ENCODE measurements at regions not wholly inside any gene's neighbourhood (a gene's known extent, or its start where the extent isn't known, plus 50 kb on each side); places are given as distances from the start of the nearest gene placed in this dataset.

- no peak overlapping the region for H3K4me3 Mint-ChIP-seq
- no peaks in the 10 kb centered on the region for H3K4me1 Mint-ChIP-seq
- DNase-seq (ENCODE audit: low spot score in 2 of 2) (no peak), ATAC-seq (ENCODE audit: low read depth) (no peak)
- no peaks in the 10 kb centered on the region for H3K9me3 Mint-ChIP-seq
- H3K27ac Mint-ChIP-seq: no peak overlapping the region
- no peaks in the 10 kb centered on the region for H3K36me3 Mint-ChIP-seq
- H3K27me3 Mint-ChIP-seq: no peaks in the 10 kb centered on the region
Observed at GRCh38 chr9:103068753-103069152, 73.6 kb downstream of the CYLC2 start.

DNA sequence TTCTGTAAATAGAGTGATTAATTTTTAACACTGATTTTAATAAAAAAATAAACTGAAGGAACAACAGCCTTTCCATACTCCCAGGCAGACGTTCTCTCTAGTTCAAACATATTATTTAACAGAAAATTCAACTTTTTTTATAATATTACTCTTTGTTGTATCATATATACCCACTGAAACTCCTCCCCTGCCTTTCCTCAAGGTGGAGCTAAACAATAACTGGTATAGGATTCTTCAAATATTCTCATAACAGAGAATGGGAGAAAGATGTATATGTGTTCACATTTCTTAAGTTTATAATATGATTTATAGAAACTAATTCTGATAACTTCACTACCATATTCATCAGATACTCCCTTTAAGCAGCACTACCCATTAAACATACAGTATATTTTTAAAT, 83.4 kb downstream of the CYLC2 start:
- H3K4me3 Mint-ChIP-seq: no peak overlapping the region
- H3K27ac Mint-ChIP-seq: no peak overlapping the region
- DNase-seq (ENCODE audit: low spot score in 2 of 2) (no peak), ATAC-seq (ENCODE audit: low read depth) (no peak)
- H3K9me3 Mint-ChIP-seq: peaks cover 4% of the 10 kb centered on the region
- H3K4me1 Mint-ChIP-seq: no peaks in the 10 kb centered on the region
- H3K27me3 Mint-ChIP-seq: no peaks in the 10 kb centered on the region
- H3K36me3 Mint-ChIP-seq: no peaks in the 10 kb centered on the region

GRCh38 chr9:103082494-103082893, 87.4 kb downstream of the CYLC2 start:
- H3K27ac Mint-ChIP-seq: no peak overlapping the region
- H3K4me3 Mint-ChIP-seq: no peak overlapping the region
- ATAC-seq (ENCODE audit: low read depth) (no peak), DNase-seq (ENCODE audit: low spot score in 2 of 2) (no peak)
- H3K27me3 Mint-ChIP-seq: no peaks in the 10 kb centered on the region
- no peaks in the 10 kb centered on the region for H3K36me3 Mint-ChIP-seq
- no peaks in the 10 kb centered on the region for H3K9me3 Mint-ChIP-seq
- H3K4me1 Mint-ChIP-seq: no peaks in the 10 kb centered on the region

DNA sequence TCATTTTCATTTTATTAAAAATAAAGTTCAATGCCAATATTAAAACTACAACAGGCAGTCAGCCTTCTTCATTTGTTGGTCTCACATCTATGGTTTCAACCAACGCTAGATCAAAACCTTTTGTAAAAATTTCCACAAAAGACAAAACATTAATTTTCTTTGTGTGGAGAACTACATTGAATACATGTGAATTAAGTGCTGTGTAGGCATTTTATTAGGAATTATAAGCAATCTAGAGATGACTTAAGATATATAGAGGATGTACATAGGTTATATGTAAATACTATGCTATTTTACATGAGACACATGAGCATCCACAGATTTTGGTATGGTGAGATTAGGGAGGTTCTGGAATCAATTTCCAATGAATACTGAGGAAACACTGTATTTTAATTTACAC, 94.2 kb downstream of the CYLC2 start:
- H3K27ac Mint-ChIP-seq: no peak overlapping the region

GRCh38 chr9:103104101-103104500, 109.0 kb downstream of the CYLC2 start:
- H3K27ac Mint-ChIP-seq: no peak overlapping the region
- H3K9me3 Mint-ChIP-seq: peaks cover 3% of the 10 kb centered on the region
- H3K4me1 Mint-ChIP-seq: no peaks in the 10 kb centered on the region
- no peak for ATAC-seq (ENCODE audit: low read depth)
- no peaks in the 10 kb centered on the region for H3K27me3 Mint-ChIP-seq
- DNase-seq (ENCODE audit: low spot score in 2 of 2): no peak
- H3K36me3 Mint-ChIP-seq: no peaks in the 10 kb centered on the region
- H3K4me3 Mint-ChIP-seq: no peak overlapping the region

More for the DNA sequence above, 94.2 kb downstream of the CYLC2 start:
- Mint-ChIP-seq H3K4me1 (no peaks in the 10 kb centered on the region), H3K4me3 (no peak overlapping the region), H3K36me3 (no peaks in the 10 kb centered on the region), H3K27me3 (no peaks in the 10 kb centered on the region), H3K9me3 (no peaks in the 10 kb centered on the region)
- DNase-seq (ENCODE audit: low spot score in 2 of 2) (no peak), ATAC-seq (ENCODE audit: low read depth) (no peak)

- Mint-ChIP-seq H3K9me3 (peaks cover 1% of the 10 kb centered on the region), H3K4me3 (no peak overlapping the region), H3K4me1 (no peaks in the 10 kb centered on the region), H3K27me3 (no peaks in the 10 kb centered on the region), H3K27ac (no peak overlapping the region), H3K36me3 (no peaks in the 10 kb centered on the region)
- ATAC-seq (ENCODE audit: low read depth): no peak
- DNase-seq (ENCODE audit: low spot score in 2 of 2): no peak
Observed at GRCh38 chr9:103116246-103116645, 121.1 kb downstream of the CYLC2 start.

GRCh38 chr9:103126494-103126893, 131.4 kb downstream of the CYLC2 start:
- Mint-ChIP-seq H3K27me3 (no peaks in the 10 kb centered on the region), H3K4me1 (no peaks in the 10 kb centered on the region), H3K9me3 (peaks cover 6% of the 10 kb centered on the region), H3K4me3 (no peak overlapping the region), H3K36me3 (no peaks in the 10 kb centered on the region), H3K27ac (no peak overlapping the region)
- DNase-seq (ENCODE audit: low spot score in 2 of 2) (no peak), ATAC-seq (ENCODE audit: low read depth) (no peak)

- Mint-ChIP-seq H3K36me3 (no peaks in the 10 kb centered on the region), H3K4me3 (no peak overlapping the region), H3K27me3 (no peaks in the 10 kb centered on the region), H3K9me3 (peaks cover 1% of the 10 kb centered on the region), H3K27ac (no peak overlapping the region), H3K4me1 (no peaks in the 10 kb centered on the region)
- DNase-seq (ENCODE audit: low spot score in 2 of 2) (no peak), ATAC-seq (ENCODE audit: low read depth) (no peak)
Observed at GRCh38 chr9:103139891-103140290, 144.8 kb downstream of the CYLC2 start.

GRCh38 chr9:103152473-103152872, 157.3 kb downstream of the CYLC2 start:
- Mint-ChIP-seq H3K27ac (no peak overlapping the region), H3K4me1 (no peaks in the 10 kb centered on the region), H3K27me3 (no peaks in the 10 kb centered on the region), H3K9me3 (peaks cover 11% of the 10 kb centered on the region), H3K4me3 (no peak overlapping the region), H3K36me3 (no peaks in the 10 kb centered on the region)
- no peak for DNase-seq (ENCODE audit: low spot score in 2 of 2)
- no peak for ATAC-seq (ENCODE audit: low read depth)

DNA sequence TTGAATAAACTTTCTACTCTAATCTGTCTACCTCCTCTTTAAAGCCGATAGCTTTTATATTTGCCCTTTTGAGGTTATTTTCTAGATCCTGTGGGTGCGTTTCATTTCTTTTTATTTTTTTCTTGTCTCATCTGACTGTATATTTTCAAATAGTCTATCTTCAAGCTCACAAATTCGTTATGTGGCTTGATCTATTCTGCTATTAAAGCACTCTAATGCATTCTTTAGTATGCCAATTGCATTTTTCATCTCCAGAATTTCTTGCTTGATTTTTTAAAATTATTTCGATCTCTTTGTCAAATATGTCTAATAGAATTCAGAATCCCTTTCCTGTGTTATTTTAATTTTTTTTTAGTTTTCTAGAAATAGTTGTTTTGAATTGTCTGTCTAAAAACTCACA, 172.4 kb downstream of the CYLC2 start:
- Mint-ChIP-seq H3K27me3 (no peaks in the 10 kb centered on the region), H3K27ac (no peak overlapping the region), H3K4me1 (no peaks in the 10 kb centered on the region), H3K4me3 (no peak overlapping the region), H3K36me3 (no peaks in the 10 kb centered on the region), H3K9me3 (peaks cover 14% of the 10 kb centered on the region)
- ATAC-seq (ENCODE audit: low read depth): no peak
- no peak for DNase-seq (ENCODE audit: low spot score in 2 of 2)

GRCh38 chr9:103168254-103168653, 173.1 kb downstream of the CYLC2 start:
- H3K36me3 Mint-ChIP-seq: no peaks in the 10 kb centered on the region
- H3K4me1 Mint-ChIP-seq: no peaks in the 10 kb centered on the region
- peaks cover 14% of the 10 kb centered on the region for H3K9me3 Mint-ChIP-seq
- H3K4me3 Mint-ChIP-seq: no peak overlapping the region
- no peak for ATAC-seq (ENCODE audit: low read depth)
- DNase-seq (ENCODE audit: low spot score in 2 of 2): no peak
- no peaks in the 10 kb centered on the region for H3K27me3 Mint-ChIP-seq
- H3K27ac Mint-ChIP-seq: no peak overlapping the region

DNA sequence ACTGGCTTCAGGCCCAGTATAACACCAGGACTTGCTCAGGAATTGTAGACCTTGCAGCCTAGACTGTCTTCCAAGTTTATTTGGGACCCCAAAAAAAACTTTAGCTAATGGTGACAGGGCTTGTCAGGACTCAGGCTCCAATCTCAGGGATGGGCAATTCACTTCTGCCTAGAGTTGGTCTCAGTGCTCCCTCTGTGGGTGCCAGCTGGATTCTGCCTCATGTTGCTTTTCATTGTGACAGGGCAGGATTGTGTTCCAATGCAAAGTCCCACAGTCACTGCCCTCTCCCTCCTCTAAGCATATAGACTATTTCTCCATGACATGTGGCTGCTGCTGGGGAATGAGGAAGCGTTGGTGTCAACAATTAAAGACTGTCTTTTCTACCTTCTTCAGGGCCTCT, 174.7 kb downstream of the CYLC2 start:
- H3K27me3 Mint-ChIP-seq: no peaks in the 10 kb centered on the region
- no peaks in the 10 kb centered on the region for H3K4me1 Mint-ChIP-seq
- no peak overlapping the region for H3K27ac Mint-ChIP-seq
- H3K4me3 Mint-ChIP-seq: no peak overlapping the region
- H3K36me3 Mint-ChIP-seq: no peaks in the 10 kb centered on the region
- H3K9me3 Mint-ChIP-seq: peaks cover 10% of the 10 kb centered on the region
- ATAC-seq (ENCODE audit: low read depth) (no peak), DNase-seq (ENCODE audit: low spot score in 2 of 2) (no peak)

DNA sequence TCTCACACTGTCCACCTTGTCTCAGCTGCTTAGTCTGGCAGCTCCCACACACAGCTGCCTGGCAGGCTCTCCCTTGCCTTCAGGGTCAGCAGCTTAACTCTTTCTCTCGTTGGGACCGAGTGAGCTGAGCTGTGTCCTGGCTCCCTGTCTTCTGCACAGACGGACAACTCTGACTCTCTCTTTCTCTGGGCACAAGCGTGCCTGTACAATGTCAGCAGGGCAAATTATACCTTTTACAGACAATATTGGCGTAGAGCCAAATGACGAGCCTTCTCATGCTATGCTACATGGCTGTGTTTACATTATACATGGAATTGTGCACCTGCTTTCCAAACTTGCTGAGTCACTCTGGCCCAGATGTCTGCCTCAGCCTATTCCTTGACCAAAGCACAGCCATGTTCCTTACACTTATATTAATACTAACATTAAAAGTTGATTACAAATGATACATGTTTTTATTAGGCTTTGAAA, 188.6 kb downstream of the CYLC2 start:
- Mint-ChIP-seq H3K27ac (no peak overlapping the region), H3K4me1 (no peaks in the 10 kb centered on the region), H3K4me3 (no peak overlapping the region), H3K9me3 (peaks cover 2% of the 10 kb centered on the region), H3K27me3 (no peaks in the 10 kb centered on the region), H3K36me3 (no peaks in the 10 kb centered on the region)
- no peak for ATAC-seq (ENCODE audit: low read depth)
- no peak for DNase-seq (ENCODE audit: low spot score in 2 of 2)

DNA sequence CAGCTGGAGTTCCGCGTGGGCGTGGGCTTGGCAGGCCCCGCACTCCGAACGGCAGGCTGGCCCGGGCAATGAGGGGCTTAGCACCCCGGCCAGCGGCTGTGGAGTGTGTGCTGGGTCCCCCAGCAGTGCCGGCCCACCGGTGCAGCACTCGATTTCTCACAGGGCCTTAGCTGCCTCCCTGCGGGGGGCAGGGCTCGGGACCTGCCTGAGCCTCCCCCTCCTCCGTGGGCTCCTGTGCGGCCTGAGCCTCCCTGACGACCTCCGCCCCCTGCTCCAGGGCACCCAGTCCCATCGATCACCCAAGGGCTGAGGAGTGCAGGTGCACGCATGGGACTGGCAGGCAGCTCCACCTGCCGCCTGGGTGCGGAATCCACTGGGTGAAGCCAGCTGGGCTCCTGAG, 191.8 kb downstream of the CYLC2 start:
- no peak overlapping the region for H3K27ac Mint-ChIP-seq
- no peaks in the 10 kb centered on the region for H3K27me3 Mint-ChIP-seq
- no peaks in the 10 kb centered on the region for H3K4me1 Mint-ChIP-seq
- peaks cover 2% of the 10 kb centered on the region for H3K9me3 Mint-ChIP-seq
- no peak overlapping the region for H3K4me3 Mint-ChIP-seq
- no peaks in the 10 kb centered on the region for H3K36me3 Mint-ChIP-seq
- ATAC-seq (ENCODE audit: low read depth) (no peak), DNase-seq (ENCODE audit: low spot score in 2 of 2) (no peak)

DNA sequence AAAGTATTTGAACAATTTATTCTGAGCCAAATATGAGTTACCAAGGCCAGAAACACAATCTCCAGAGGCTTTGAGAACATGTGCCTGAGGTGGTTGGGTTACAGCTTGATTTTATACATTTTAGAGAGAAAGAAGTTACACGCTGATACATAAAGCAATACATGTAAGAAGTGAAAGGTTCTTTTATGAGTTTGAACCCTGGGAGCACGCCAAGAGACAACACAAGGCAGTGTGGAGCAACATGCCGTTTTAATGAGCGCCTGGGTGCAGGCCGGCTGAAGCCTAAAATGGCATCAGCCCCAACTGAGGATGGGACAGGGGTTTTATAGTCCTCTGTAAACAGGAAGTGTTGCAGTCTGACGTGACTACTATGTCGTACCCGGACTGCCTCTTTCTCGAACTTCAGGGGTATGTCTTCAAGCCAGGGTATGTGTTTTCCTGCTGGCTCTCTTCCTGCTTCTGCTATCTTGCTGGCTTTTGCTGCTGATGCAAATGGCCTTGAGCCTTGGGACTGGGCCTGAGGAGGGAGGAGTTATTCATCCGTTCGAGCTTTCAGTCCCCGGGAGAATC, 193.7 kb downstream of the CYLC2 start:
- no peak overlapping the region for H3K27ac Mint-ChIP-seq
- ATAC-seq (ENCODE audit: low read depth) (no peak), DNase-seq (ENCODE audit: low spot score in 2 of 2) (no peak)
- no peaks in the 10 kb centered on the region for H3K4me1 Mint-ChIP-seq
- H3K36me3 Mint-ChIP-seq: no peaks in the 10 kb centered on the region
- peaks cover under 1% of the 10 kb centered on the region for H3K9me3 Mint-ChIP-seq
- no peak overlapping the region for H3K4me3 Mint-ChIP-seq
- H3K27me3 Mint-ChIP-seq: no peaks in the 10 kb centered on the region
